IMR-90 (cell line): ENCODE measurements at regions not wholly inside any gene's neighbourhood (a gene's known extent, or its start where the extent isn't known, plus 50 kb on each side); places are given as distances from the start of the nearest gene placed in this dataset.

ENCODE experiments used
- ATAC-seq: fragments of 200-7000 bp; cut with Tn5 transposase; 2 replicates; pipeline ENCODE4 v1.9.1; 2020; ENCODE audit warnings: low read depth, mild to moderate bottlenecking, moderate library complexity
- BruUV-seq: library from RNA; stranded (reverse); fragments of 400-500 nt; replicated peaks from 2 replicates; lab custom pipeline; 2021; lab: Mats Ljungman, UMichigan
- CTCF ChIA-PET: fragments of 300-600 bp; formaldehyde crosslinking; extraction: SDS; loops from one replicate; lab custom pipeline; 2021; ENCODE audit warnings: antibody characterized with exemption; lab: Yijun Ruan, JAX
- POLR2A ChIA-PET: fragments of 300-600 bp; sonication (Branson Sonifier 250); formaldehyde crosslinking; loops from one replicate; lab custom pipeline; 2022; ENCODE audit warnings: antibody characterized with exemption; ENCODE audit not compliant: unreplicated experiment; lab: Charles Lee
- DNase-seq: peaks from one replicate; pipeline ENCODE4 v3.0.0; 2013
- H2AFZ ChIP-seq: replicated peaks from 2 replicates; pipeline ENCODE3; 2013; ENCODE audit warnings: low read length, mild to moderate bottlenecking; ENCODE audit not compliant: poor library complexity
- H2AK5ac ChIP-seq: 2 replicates; pipeline ENCODE4 v1.6.1; 2013; ENCODE audit warnings: low read depth, low read length, inconsistent platforms
- H2AK9ac ChIP-seq: replicated peaks from 2 replicates; pipeline ENCODE3; 2013; ENCODE audit warnings: mild to moderate bottlenecking, low read depth, low read length, moderate library complexity; ENCODE audit not compliant: poor library complexity
- H2BK120ac ChIP-seq: 2 replicates; pipeline ENCODE4 v1.6.1; 2013; ENCODE audit warnings: low read depth, low read length, inconsistent platforms
- H2BK15ac ChIP-seq: 3 replicates; pipeline ENCODE4 v1.6.1; 2013; ENCODE audit warnings: low read depth, low read length, inconsistent platforms
- H2BK20ac ChIP-seq: 2 replicates; pipeline ENCODE4 v1.6.1; 2013; ENCODE audit warnings: low read depth, mild to moderate bottlenecking, inconsistent platforms, low read length, moderate library complexity
- H2BK5ac ChIP-seq: 2 replicates; pipeline ENCODE4 v1.6.1; 2013; ENCODE audit warnings: mild to moderate bottlenecking, low read depth, low read length, inconsistent platforms; ENCODE audit not compliant: poor library complexity, severe bottlenecking
- H3K14ac ChIP-seq: replicated peaks from 2 replicates; pipeline ENCODE4 v1.6.1; 2013; ENCODE audit warnings: low read depth, low read length, inconsistent platforms
- H3K18ac ChIP-seq: 2 replicates; pipeline ENCODE4 v1.6.1; 2013; ENCODE audit warnings: low read depth, low read length, control low read depth
- H3K23ac ChIP-seq: 2 replicates; pipeline ENCODE4 v1.6.1; 2013; ENCODE audit warnings: low read depth, low read length, inconsistent platforms
- H3K27ac ChIP-seq: 2 replicates; pipeline ENCODE4 v1.5.1; 2013; ENCODE audit warnings: mild to moderate bottlenecking, control low read depth, low read length; ENCODE audit not compliant: insufficient read depth
- H3K27me3 ChIP-seq: 2 replicates; pipeline ENCODE4 v1.6.1; 2013; ENCODE audit warnings: low read length; ENCODE audit not compliant: control insufficient read depth, insufficient read depth
- H3K36me3 ChIP-seq: 2 replicates; pipeline ENCODE4 v1.6.1; 2013; ENCODE audit warnings: low read length, mixed read lengths; ENCODE audit not compliant: control insufficient read depth, insufficient read depth
- H3K4ac ChIP-seq: 2 replicates; pipeline ENCODE4 v1.6.1; 2013; ENCODE audit warnings: low read depth, low read length, inconsistent platforms
- H3K4me1 ChIP-seq: 2 replicates; pipeline ENCODE4 v1.6.1; 2013; ENCODE audit warnings: low read length, mixed read lengths; ENCODE audit not compliant: control insufficient read depth, insufficient read depth
- H3K4me2 ChIP-seq: 2 replicates; pipeline ENCODE4 v1.6.1; 2013; ENCODE audit warnings: low read depth, mild to moderate bottlenecking, control low read depth, low read length, moderate library complexity
- H3K4me3 ChIP-seq: 2 replicates; pipeline ENCODE4 v1.5.1; 2013; ENCODE audit warnings: low read depth, mild to moderate bottlenecking, control low read depth, low read length, moderate library complexity; ENCODE audit not compliant: insufficient read depth
- H3K56ac ChIP-seq: 2 replicates; pipeline ENCODE4 v1.6.1; 2013; ENCODE audit warnings: low read length, inconsistent platforms; ENCODE audit not compliant: insufficient read depth; ENCODE audit errors: extremely low read depth
- H3K79me1 ChIP-seq, 2 experiments: 2 replicates each; pipeline ENCODE4 v1.6.1; 2013; ENCODE audit warnings: low read length in 2 of 2, inconsistent platforms in 1 of 2, low read depth in 1 of 2
- H3K9ac ChIP-seq: 2 replicates; pipeline ENCODE4 v1.6.1; 2013; ENCODE audit warnings: low read depth, low read length, control low read depth
- H3K9me1 ChIP-seq: 2 replicates; pipeline ENCODE4 v1.6.1; 2013; ENCODE audit warnings: low read length, inconsistent platforms; ENCODE audit not compliant: insufficient read depth
- H3K9me3 ChIP-seq: 2 replicates; pipeline ENCODE4 v1.6.1; 2013; ENCODE audit warnings: low read length; ENCODE audit not compliant: control insufficient read depth, insufficient read depth
- H4K20me1 ChIP-seq: 2 replicates; pipeline ENCODE4 v1.6.1; 2013; ENCODE audit warnings: low read length, inconsistent platforms; ENCODE audit not compliant: insufficient read depth
- H4K5ac ChIP-seq: 2 replicates; pipeline ENCODE4 v1.6.1; 2013; ENCODE audit warnings: mild to moderate bottlenecking, low read depth, low read length, control low read depth
- H4K8ac ChIP-seq, 2 experiments: 2 replicates each; pipeline ENCODE4 v1.6.1; 2013; ENCODE audit warnings: low read depth in 2 of 2, low read length in 2 of 2, control low read depth in 1 of 2, inconsistent platforms in 1 of 2
- H4K91ac ChIP-seq: 2 replicates; pipeline ENCODE4 v1.6.1; 2013; ENCODE audit warnings: low read depth, low read length, inconsistent platforms; ENCODE audit not compliant: insufficient read depth
- FOS ChIP-seq: fragments of 150-350 bp; IDR thresholded peaks from 2 replicates; pipeline ENCODE4 v1.6.1; 2016; ENCODE audit warnings: low read depth, low read length
- MAZ ChIP-seq: IDR thresholded peaks from 2 replicates; pipeline ENCODE4 v1.6.1; 2012; ENCODE audit warnings: low read depth, mild to moderate bottlenecking, low read length, improper control_type of control experiment, moderate library complexity, borderline replicate concordance
- MXI1 ChIP-seq: IDR thresholded peaks from 2 replicates; pipeline ENCODE4 v1.6.1; 2012; ENCODE audit warnings: low read depth, mild to moderate bottlenecking, low read length, moderate library complexity, borderline replicate concordance
- RCOR1 ChIP-seq: IDR thresholded peaks from 2 replicates; pipeline ENCODE4 v1.6.1; 2012; ENCODE audit warnings: mild to moderate bottlenecking, low read length, improper control_type of control experiment; ENCODE audit not compliant: insufficient replicate concordance
- WGBS, 2 experiments: methylation state at CpG; one replicate each; pipeline versions ENCODE4 v1.1.5 to v1.1.7; 2013; ENCODE audit warnings: missing lambda C conversion rate in 2 of 2; ENCODE audit not compliant: insufficient read length in 1 of 2; ENCODE audit errors: extremely low coverage in 2 of 2; 5-methylcytosine and 5-hydroxymethylcytosine counted together
- dilution Hi-C: fragments of 300-500 bp; cut with HindIII; formaldehyde crosslinking; loops from one replicate; pipeline ENCODE4 v1.14.3; 2018; ENCODE audit warnings: low sequenced_read_pairs; ENCODE audit not compliant: unreplicated experiment
- in situ Hi-C: fragments of 300-500 bp; cut with MboI; formaldehyde crosslinking; loops from 3 replicates; pipeline ENCODE4 v1.14.3; 2019; ENCODE audit warnings: low sequenced_read_pairs, inconsistent platforms, mixed read lengths
- intact Hi-C: fragments of 100-400 bp; cut with micrococcal nuclease; formaldehyde crosslinking; loops from 2 replicates; pipeline ENCODE4 v1.10.0; 2022
- TF ChIP-seq, protein P1 (sequence below): conservative IDR thresholded peaks from 2 replicates; pipeline ENCODE4 v1.5.1; 2012; ENCODE audit warnings: mild to moderate bottlenecking, low read depth, low read length, improper control_type of control experiment

DNA sequence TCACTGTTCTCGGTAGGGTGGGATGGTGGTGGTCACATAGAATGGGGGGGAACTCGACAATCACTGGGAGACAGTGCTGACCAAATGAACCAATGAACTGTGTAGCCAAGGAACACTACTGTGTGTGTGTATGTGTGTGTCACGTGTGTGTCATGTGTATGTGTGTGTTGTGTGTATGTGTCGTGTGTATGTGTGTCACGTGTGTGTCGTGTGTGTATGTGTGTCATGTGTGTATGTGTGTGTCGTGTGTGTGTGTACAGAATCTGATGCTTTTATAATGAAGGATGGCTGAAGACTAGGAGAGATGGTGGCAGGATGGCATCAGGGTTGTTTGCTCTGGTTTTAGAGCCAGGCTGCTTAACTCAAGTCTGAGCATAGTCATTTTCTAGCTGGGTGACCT, 99.1 kb upstream of the DUSP22 start:
- no peak overlapping the region for H3K4me3 ChIP-seq
- CTCF ChIA-PET, result no interaction called here
- no peak overlapping the region for H4K91ac ChIP-seq

More for the DNA sequence above, 99.1 kb upstream of the DUSP22 start:
- Histone ChIP-seq H3K4me1 (no peaks in the 10 kb centered on the region), H3K56ac (no peak overlapping the region), H3K4me2 (no peak overlapping the region), H2BK20ac (no peak overlapping the region), H3K4ac (no peak overlapping the region), H3K9ac (no peak overlapping the region), H2AFZ (no peak overlapping the region), H2BK120ac (no peak overlapping the region), H4K5ac (no peak overlapping the region), H3K18ac (no peak overlapping the region), H4K8ac (no peak overlapping the region), H3K36me3 (no peaks in the 10 kb centered on the region), H3K9me1 (no peaks in the 10 kb centered on the region), H3K79me1 (no peaks in the 10 kb centered on the region), H3K9me3 (no peaks in the 10 kb centered on the region), H3K27ac (no peak overlapping the region), H2AK5ac (no peak overlapping the region), H3K14ac (no peak overlapping the region), H2AK9ac (no peak overlapping the region), H3K27me3 (peaks cover 2% of the 10 kb centered on the region; the same call in 1 of the 2 replicates), H4K20me1 (no peaks in the 10 kb centered on the region), H2BK15ac (no peak overlapping the region), H3K23ac (no peak overlapping the region), H2BK5ac (peak overlapping the region; percentile 66)
- dilution Hi-C loops, result no loop called here
- no TSS peak for BruUV-seq
- DNase-seq, result no peak
- POLR2A ChIA-PET, result no interaction called here
- ATAC-seq, result no peak
- in situ Hi-C loops, result no loop called here
- WGBS, 2 experiments, result 81% methylated on average over 5 of the region's 7 CpGs; no CpG with 5 or more reads in 1 of the 2 experiments
- intact Hi-C loops, result no loop called here
- TF ChIP-seq MAZ (no peak), FOS (no peak), RCOR1 (no peak), MXI1 (no peak)
- TF ChIP-seq, protein P1, sequence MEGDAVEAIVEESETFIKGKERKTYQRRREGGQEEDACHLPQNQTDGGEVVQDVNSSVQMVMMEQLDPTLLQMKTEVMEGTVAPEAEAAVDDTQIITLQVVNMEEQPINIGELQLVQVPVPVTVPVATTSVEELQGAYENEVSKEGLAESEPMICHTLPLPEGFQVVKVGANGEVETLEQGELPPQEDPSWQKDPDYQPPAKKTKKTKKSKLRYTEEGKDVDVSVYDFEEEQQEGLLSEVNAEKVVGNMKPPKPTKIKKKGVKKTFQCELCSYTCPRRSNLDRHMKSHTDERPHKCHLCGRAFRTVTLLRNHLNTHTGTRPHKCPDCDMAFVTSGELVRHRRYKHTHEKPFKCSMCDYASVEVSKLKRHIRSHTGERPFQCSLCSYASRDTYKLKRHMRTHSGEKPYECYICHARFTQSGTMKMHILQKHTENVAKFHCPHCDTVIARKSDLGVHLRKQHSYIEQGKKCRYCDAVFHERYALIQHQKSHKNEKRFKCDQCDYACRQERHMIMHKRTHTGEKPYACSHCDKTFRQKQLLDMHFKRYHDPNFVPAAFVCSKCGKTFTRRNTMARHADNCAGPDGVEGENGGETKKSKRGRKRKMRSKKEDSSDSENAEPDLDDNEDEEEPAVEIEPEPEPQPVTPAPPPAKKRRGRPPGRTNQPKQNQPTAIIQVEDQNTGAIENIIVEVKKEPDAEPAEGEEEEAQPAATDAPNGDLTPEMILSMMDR, result no peak
